ENCODE measurements at regions not wholly inside any gene's neighbourhood (a gene's known extent, or its start where the extent isn't known, plus 50 kb on each side); places are given as distances from the start of the nearest gene placed in this dataset.

GRCh38 chr4:89619206-89619962, 217.6 kb downstream of the SNCA start:
- ATAC-seq (peak; percentile 74), DNase-seq (no peak)
- Mint-ChIP-seq H3K4me1 (peaks cover 19% of the 10 kb centered on the region), H3K27me3 (peaks cover 11% of the 10 kb centered on the region), H3K9me3 (ENCODE audit: low read depth) (no peaks in the 10 kb centered on the region), H3K27ac (peak overlapping the region; percentile 77), H3K36me3 (no peaks in the 10 kb centered on the region), H3K4me3 (peak overlapping the region; percentile 17)
- CTCF ChIA-PET = no interaction called here

GRCh38 chr4:89618151-89618550, 218.8 kb downstream of the SNCA start:
- H3K36me3 Mint-ChIP-seq = no peaks in the 10 kb centered on the region
- H3K4me1 Mint-ChIP-seq = peaks cover 19% of the 10 kb centered on the region
- H3K27me3 Mint-ChIP-seq = peaks cover 11% of the 10 kb centered on the region
- H3K4me3 Mint-ChIP-seq = no peak overlapping the region
- H3K27ac Mint-ChIP-seq = no peak overlapping the region
- H3K9me3 Mint-ChIP-seq (ENCODE audit: low read depth) = no peaks in the 10 kb centered on the region
- ATAC-seq (no peak), DNase-seq (no peak)
- CTCF ChIA-PET = no interaction called here

- CTCF ChIA-PET = no interaction called here
- Mint-ChIP-seq H3K36me3 (no peaks in the 10 kb centered on the region), H3K4me1 (peaks cover 24% of the 10 kb centered on the region), H3K9me3 (ENCODE audit: low read depth) (peaks cover 2% of the 10 kb centered on the region), H3K4me3 (no peak overlapping the region), H3K27ac (no peak overlapping the region), H3K27me3 (peaks cover 11% of the 10 kb centered on the region)
- ATAC-seq (no peak), DNase-seq (no peak)
Observed at GRCh38 chr4:89617317-89617716, 219.6 kb downstream of the SNCA start.

GRCh38 chr4:89616382-89616781, 220.6 kb downstream of the SNCA start:
- no peak overlapping the region for H3K4me3 Mint-ChIP-seq
- peaks cover 25% of the 10 kb centered on the region for H3K4me1 Mint-ChIP-seq
- H3K27ac Mint-ChIP-seq = no peak overlapping the region
- CTCF ChIA-PET = interaction anchor here (1.0 kb wide), 1 partner anchor 25 kb away, joined by 3 read pairs; no protein-coding TSS in a partner anchor
- DNase-seq (no peak), ATAC-seq (no peak)
- peaks cover 5% of the 10 kb centered on the region for H3K27me3 Mint-ChIP-seq
- H3K36me3 Mint-ChIP-seq = no peaks in the 10 kb centered on the region
- H3K9me3 Mint-ChIP-seq (ENCODE audit: low read depth) = peaks cover 2% of the 10 kb centered on the region

GRCh38 chr4:89615051-89615450, 221.9 kb downstream of the SNCA start:
- Mint-ChIP-seq H3K27me3 (peaks cover 5% of the 10 kb centered on the region), H3K27ac (no peak overlapping the region), H3K4me1 (peaks cover 23% of the 10 kb centered on the region), H3K4me3 (no peak overlapping the region), H3K36me3 (peaks cover 2% of the 10 kb centered on the region), H3K9me3 (ENCODE audit: low read depth) (peaks cover 2% of the 10 kb centered on the region)
- ATAC-seq = no peak
- CTCF ChIA-PET = no interaction called here
- DNase-seq = no peak

- DNase-seq (no peak), ATAC-seq (no peak)
- Mint-ChIP-seq H3K27ac (no peak overlapping the region), H3K4me3 (no peak overlapping the region), H3K9me3 (ENCODE audit: low read depth) (peaks cover 2% of the 10 kb centered on the region), H3K27me3 (peaks cover 5% of the 10 kb centered on the region), H3K36me3 (peaks cover 2% of the 10 kb centered on the region), H3K4me1 (peaks cover 15% of the 10 kb centered on the region)
- CTCF ChIA-PET = no interaction called here
Observed at GRCh38 chr4:89614155-89614554, 222.8 kb downstream of the SNCA start.

- H3K9me3 Mint-ChIP-seq (ENCODE audit: low read depth) = peaks cover 2% of the 10 kb centered on the region
- H3K4me1 Mint-ChIP-seq = peaks cover 8% of the 10 kb centered on the region
- no peaks in the 10 kb centered on the region for H3K27me3 Mint-ChIP-seq
- H3K36me3 Mint-ChIP-seq = peaks cover 2% of the 10 kb centered on the region
- H3K27ac Mint-ChIP-seq = no peak overlapping the region
- DNase-seq (no peak), ATAC-seq (no peak)
- CTCF ChIA-PET = no interaction called here
- H3K4me3 Mint-ChIP-seq = no peak overlapping the region
Observed at GRCh38 chr4:89610236-89610635, 226.7 kb downstream of the SNCA start.

- peaks cover 2% of the 10 kb centered on the region for H3K9me3 Mint-ChIP-seq (ENCODE audit: low read depth)
- H3K27ac Mint-ChIP-seq = no peak overlapping the region
- peaks cover 8% of the 10 kb centered on the region for H3K4me1 Mint-ChIP-seq
- H3K4me3 Mint-ChIP-seq = no peak overlapping the region
- ATAC-seq = no peak
- H3K36me3 Mint-ChIP-seq = peaks cover 2% of the 10 kb centered on the region
- CTCF ChIA-PET = no interaction called here
- DNase-seq = no peak
- H3K27me3 Mint-ChIP-seq = no peaks in the 10 kb centered on the region
Observed at GRCh38 chr4:89609756-89610155, 227.2 kb downstream of the SNCA start.

- Mint-ChIP-seq H3K36me3 (no peaks in the 10 kb centered on the region), H3K27ac (no peak overlapping the region)
- no peak for DNase-seq
Observed at GRCh38 chr4:89604951-89605350, 232.0 kb downstream of the SNCA start.

GRCh38 chr4:89599026-89599425, 237.9 kb downstream of the SNCA start:
- H3K27me3 Mint-ChIP-seq = peaks cover 10% of the 10 kb centered on the region
- no peak for ATAC-seq

More at GRCh38 chr4:89604951-89605350, 232.0 kb downstream of the SNCA start:
- H3K4me1 Mint-ChIP-seq = no peaks in the 10 kb centered on the region
- H3K4me3 Mint-ChIP-seq = no peak overlapping the region
- H3K27me3 Mint-ChIP-seq = peaks cover 6% of the 10 kb centered on the region
- no peak for ATAC-seq
- CTCF ChIA-PET = no interaction called here
- H3K9me3 Mint-ChIP-seq (ENCODE audit: low read depth) = peaks cover 2% of the 10 kb centered on the region

GRCh38 chr4:89598602-89599001, 238.4 kb downstream of the SNCA start:
- CTCF ChIA-PET = no interaction called here
- Mint-ChIP-seq H3K36me3 (no peaks in the 10 kb centered on the region), H3K9me3 (ENCODE audit: low read depth) (no peaks in the 10 kb centered on the region), H3K4me3 (no peak overlapping the region), H3K27ac (no peak overlapping the region), H3K4me1 (no peaks in the 10 kb centered on the region), H3K27me3 (peaks cover 10% of the 10 kb centered on the region)
- DNase-seq (no peak), ATAC-seq (no peak)

More at GRCh38 chr4:89599026-89599425, 237.9 kb downstream of the SNCA start:
- Mint-ChIP-seq H3K27ac (no peak overlapping the region), H3K36me3 (no peaks in the 10 kb centered on the region), H3K9me3 (ENCODE audit: low read depth) (no peaks in the 10 kb centered on the region), H3K4me1 (no peaks in the 10 kb centered on the region), H3K4me3 (no peak overlapping the region)
- no peak for DNase-seq
- CTCF ChIA-PET = no interaction called here

- no peak overlapping the region for H3K4me3 Mint-ChIP-seq
- H3K27me3 Mint-ChIP-seq = peaks cover 9% of the 10 kb centered on the region
- CTCF ChIA-PET = no interaction called here
- no peak for ATAC-seq
- no peaks in the 10 kb centered on the region for H3K9me3 Mint-ChIP-seq (ENCODE audit: low read depth)
- no peak overlapping the region for H3K27ac Mint-ChIP-seq
- H3K4me1 Mint-ChIP-seq = no peaks in the 10 kb centered on the region
- H3K36me3 Mint-ChIP-seq = no peaks in the 10 kb centered on the region
- no peak for DNase-seq
Observed at GRCh38 chr4:89595125-89595789, 241.7 kb downstream of the SNCA start.

GRCh38 chr4:89590128-89590527, 246.8 kb downstream of the SNCA start:
- H3K27ac Mint-ChIP-seq = no peak overlapping the region
- CTCF ChIA-PET = no interaction called here
- DNase-seq (no peak), ATAC-seq (no peak)
- H3K4me3 Mint-ChIP-seq = no peak overlapping the region
- H3K36me3 Mint-ChIP-seq = no peaks in the 10 kb centered on the region
- no peaks in the 10 kb centered on the region for H3K9me3 Mint-ChIP-seq (ENCODE audit: low read depth)
- no peaks in the 10 kb centered on the region for H3K4me1 Mint-ChIP-seq
- H3K27me3 Mint-ChIP-seq = peaks cover 8% of the 10 kb centered on the region

GRCh38 chr4:89588421-89588820, 248.5 kb downstream of the SNCA start:
- ATAC-seq = no peak
- peaks cover 13% of the 10 kb centered on the region for H3K27me3 Mint-ChIP-seq
- no peaks in the 10 kb centered on the region for H3K36me3 Mint-ChIP-seq
- H3K9me3 Mint-ChIP-seq (ENCODE audit: low read depth) = no peaks in the 10 kb centered on the region
- DNase-seq = no peak
- CTCF ChIA-PET = no interaction called here
- no peak overlapping the region for H3K4me3 Mint-ChIP-seq
- no peaks in the 10 kb centered on the region for H3K4me1 Mint-ChIP-seq
- H3K27ac Mint-ChIP-seq = no peak overlapping the region

Measured in activated CD8-positive, alpha-beta memory T cell treated with anti-CD3 and anti-CD28 coated beads, Interleukin-2, amount 10 ng/mL, durations not matched to agents 7 days and 5 days (primary cell).